HT1080 (cell line): ENCODE measurements at regions not wholly inside any gene's neighbourhood (a gene's known extent, or its start where the extent isn't known, plus 50 kb on each side); places are given as distances from the start of the nearest gene placed in this dataset.
A peak's percentile ranks its signal among the peaks of the same experiment; 100 is the strongest.
"Not testable (repeated sequence)": the region's sequence is repeated elsewhere in the genome, so short reads cannot be mapped to it uniquely, and the experiment has no call there.

Experiments
- DNase-seq: peaks from one replicate; pipeline ENCODE4 v3.0.0-alpha.2; 2015; ENCODE audit warnings: low read depth

DNA sequence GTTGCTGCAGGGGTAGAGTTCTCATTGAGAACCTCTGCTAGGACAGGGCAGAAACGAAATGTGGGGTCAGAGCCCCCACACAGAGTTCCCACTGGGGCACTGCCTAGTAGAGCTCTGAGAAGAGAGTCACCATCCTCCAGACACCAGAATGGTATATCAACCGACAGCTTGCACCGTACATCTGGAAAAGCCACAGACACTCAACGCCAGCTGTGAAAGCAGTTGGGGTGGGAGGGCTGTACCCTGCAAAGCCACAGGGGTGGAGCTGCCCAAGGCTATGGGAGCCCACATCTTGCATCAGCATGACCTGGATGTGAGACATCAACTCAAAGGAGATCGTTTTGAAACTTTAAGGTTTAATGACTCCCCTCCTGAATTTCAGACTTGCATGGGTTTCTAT, 284.0 kb upstream of the DEPDC1 start:
- DNase-seq, result no peak

- DNase-seq, result no peak
Observed at GRCh38 chr1:68782890-68783289, 286.0 kb upstream of the DEPDC1 start.

DNA sequence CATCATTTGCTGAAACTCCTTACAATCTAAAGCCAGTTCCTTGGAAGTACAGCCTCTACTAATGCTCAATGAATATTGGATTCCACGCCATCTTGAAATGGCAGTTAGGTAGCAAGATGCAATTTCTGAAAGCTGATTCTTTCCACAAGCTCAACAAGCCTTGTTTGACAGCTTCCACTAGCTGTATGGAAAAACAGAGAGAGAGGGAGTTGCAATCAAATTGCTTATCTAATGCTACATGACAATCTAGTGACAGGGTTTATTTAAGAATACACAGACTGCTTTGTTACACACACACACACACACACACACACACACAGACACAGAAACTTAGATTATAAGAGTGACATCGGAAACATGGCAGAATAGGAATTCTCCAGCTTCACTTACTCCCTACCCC, 288.4 kb upstream of the DEPDC1 start:
- no peak for DNase-seq

GRCh38 chr1:68788762-68789161, 291.9 kb upstream of the DEPDC1 start:
- no peak for DNase-seq

DNA sequence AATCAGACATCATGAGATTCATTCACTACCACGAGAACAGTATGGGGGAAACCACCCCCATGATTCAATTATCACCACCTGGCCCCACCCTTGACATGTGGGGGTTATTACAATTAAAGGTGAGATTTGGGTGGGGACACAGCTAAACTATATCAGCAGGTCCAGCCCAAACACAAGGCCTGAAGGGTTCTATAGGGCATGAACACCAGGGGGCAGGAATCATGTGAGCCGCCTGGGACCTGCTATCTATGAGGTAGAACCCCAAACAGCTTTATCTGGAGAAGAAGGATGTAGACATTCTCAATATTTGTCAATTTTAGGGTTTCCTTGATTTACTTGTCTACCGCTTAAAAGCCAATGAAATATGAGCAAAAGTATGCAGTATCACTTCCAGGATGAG, 294.9 kb upstream of the DEPDC1 start:
- DNase-seq, result no peak

- DNase-seq, result peak; percentile 9
Observed at GRCh38 chr1:68795956-68796355, 299.1 kb upstream of the DEPDC1 start.

GRCh38 chr1:68796888-68797287, 300.0 kb upstream of the DEPDC1 start:
- DNase-seq, result no peak

DNA sequence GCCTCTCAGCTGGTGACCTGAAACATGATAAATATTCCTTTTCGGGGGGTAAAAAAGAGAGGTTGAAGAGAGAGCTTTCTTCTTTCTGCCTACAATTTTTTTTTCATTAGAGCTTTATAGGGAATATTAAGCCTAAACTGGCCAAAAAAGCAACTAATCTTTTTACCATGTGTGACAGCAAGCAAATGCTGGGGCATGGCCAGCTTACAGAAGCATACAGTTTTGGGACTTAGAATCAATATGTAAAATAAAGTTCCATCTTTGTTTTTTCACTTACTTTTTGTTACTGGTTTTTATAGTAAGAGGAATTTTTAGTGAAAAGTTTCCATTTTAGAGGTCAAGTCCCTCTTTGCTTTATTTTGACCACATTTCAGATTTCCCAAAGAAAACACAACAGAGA, 301.2 kb upstream of the DEPDC1 start:
- DNase-seq, result no peak

DNA sequence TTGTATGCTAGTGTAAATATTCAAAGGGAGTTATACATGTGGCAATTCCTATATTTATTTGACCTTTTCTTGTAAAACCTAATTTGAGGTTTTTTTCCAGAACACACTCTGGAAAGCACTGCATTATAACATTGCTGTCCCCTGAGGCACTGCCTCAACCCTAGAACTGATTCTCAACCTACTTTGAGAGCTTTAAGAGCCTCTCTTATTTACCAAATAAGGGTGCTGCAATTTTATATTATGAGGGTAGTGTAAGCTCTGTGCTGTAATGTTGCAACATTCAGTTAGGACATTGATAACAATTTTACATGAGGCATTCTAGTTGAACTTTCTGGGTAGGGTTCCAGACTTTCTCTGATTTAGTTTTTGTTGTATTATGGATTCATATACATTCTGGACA, 302.2 kb upstream of the DEPDC1 start:
- DNase-seq, result no peak

GRCh38 chr1:68800182-68800581, 303.3 kb upstream of the DEPDC1 start:
- peak; percentile 12 for DNase-seq

DNA sequence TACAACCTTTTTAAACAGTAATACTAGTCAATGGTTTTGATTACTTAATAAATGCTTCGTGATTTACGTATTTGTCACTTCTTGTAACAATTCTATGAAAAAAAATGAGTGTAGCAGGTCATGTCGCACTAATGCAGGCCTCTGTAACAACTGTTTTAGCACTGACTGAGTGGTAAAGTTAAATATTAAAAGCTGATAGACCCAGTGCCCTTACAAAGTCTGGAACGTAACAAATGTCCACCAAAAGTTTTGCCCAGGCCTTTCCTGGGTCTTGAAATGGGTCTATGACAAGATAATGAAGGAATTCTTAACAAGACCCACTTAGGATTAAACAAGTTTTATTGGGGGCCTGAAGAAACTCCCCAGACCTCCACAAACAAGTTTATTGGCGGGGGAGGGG, 304.6 kb upstream of the DEPDC1 start:
- DNase-seq, result no peak

GRCh38 chr1:68805097-68805641, 308.3 kb upstream of the DEPDC1 start:
- no peak for DNase-seq

GRCh38 chr1:68808351-68808750, 311.5 kb upstream of the DEPDC1 start:
- peak; percentile 10 for DNase-seq

- no peak for DNase-seq
Observed at GRCh38 chr1:68811806-68812205, 314.9 kb upstream of the DEPDC1 start.

DNA sequence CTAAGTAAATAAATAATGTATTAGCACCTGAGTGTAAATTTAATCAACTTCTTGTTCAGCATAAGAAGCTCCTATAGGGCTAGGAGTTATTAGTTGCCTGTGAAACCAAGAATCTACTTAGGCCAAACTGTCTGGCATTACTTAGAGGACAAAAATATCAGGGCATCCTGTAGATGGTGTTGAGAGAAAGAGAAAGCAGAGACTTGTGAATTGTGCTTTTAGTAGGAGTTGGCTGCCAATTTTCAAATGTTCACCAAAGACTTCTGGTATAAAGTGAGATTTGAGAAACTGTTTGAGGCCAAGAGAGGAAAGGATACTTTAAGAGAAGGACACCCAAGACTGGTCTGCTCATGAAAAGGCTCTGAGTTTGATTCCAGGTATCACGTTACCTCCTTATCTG, 315.5 kb upstream of the DEPDC1 start:
- no peak for DNase-seq

DNA sequence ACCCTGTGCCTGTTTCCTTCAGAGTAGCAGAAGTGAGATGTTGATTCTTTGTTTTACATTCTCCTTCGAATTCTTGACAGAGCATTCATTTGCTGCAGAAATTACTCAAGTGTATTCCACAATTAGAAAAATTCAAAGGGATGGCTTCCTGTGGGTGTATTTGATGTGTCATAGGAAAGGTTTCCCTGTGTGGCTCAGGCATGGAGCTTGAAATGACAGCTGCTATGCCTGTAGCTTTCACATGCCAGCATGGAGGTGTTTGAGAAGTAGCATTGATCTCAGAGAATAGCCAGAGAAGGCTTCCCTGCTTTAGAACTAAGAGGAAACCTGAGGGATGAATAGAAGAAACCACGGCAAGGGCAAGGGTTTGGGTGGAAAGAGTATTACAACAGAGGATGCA, 317.2 kb upstream of the DEPDC1 start:
- peak; percentile 13 for DNase-seq

GRCh38 chr1:68815632-68816031, 318.8 kb upstream of the DEPDC1 start:
- DNase-seq, result no peak

- DNase-seq, result not testable (repeated sequence)
Observed at GRCh38 chr1:68817505-68818210, 320.8 kb upstream of the DEPDC1 start.

- DNase-seq, result peak; percentile 32
Observed at GRCh38 chr1:68819190-68819829, 322.4 kb upstream of the DEPDC1 start.

GRCh38 chr1:68820151-68820550, 323.3 kb upstream of the DEPDC1 start:
- DNase-seq, result no peak

DNA sequence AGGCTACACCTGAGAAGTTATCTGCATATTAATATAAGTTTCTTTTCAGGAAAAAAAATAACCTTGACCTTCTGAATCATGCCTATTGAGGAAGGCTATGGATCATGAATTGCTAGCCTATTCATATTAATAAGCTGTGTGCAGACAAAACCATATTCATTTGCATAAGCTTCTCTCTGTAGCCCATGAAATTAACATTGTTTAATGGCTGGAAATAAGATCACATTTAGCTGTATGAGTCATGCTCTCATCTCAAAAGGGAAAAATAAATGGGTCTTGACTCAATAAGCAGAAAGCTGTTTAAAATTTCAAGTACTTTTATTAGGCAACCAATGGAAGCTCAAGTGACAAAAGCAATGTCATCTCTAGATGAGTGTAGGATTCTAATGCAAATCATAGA, 330.0 kb upstream of the DEPDC1 start:
- no peak for DNase-seq

- no peak for DNase-seq
Observed at GRCh38 chr1:68827261-68827660, 330.4 kb upstream of the DEPDC1 start.

GRCh38 chr1:68828013-68828412, 331.1 kb upstream of the DEPDC1 start:
- DNase-seq, result no peak
